Suprapubic skin (tissue), 4 donors: ENCODE measurements at regions not wholly inside any gene's neighbourhood (a gene's known extent, or its start where the extent isn't known, plus 50 kb on each side); places are given as distances from the start of the nearest gene placed in this dataset.
A peak's percentile ranks its signal among the peaks of the same experiment; 100 is the strongest.

Experiments used
- DNase-seq, 2 donors: peaks; one replicate each; pipeline ENCODE4 v3.0.0-alpha.2; 2019; ENCODE audit warnings: low spot score in 2 of 2
- H3K27ac ChIP-seq: fragments of 200-600 bp; sonication (generic); one replicate; pipeline ENCODE4 v1.5.1; 2019
- H3K27me3 ChIP-seq: fragments of 200-600 bp; sonication (generic); one replicate; pipeline ENCODE4 v1.5.1; 2019
- H3K36me3 ChIP-seq: fragments of 200-600 bp; sonication (generic); one replicate; pipeline ENCODE4 v1.5.1; 2019
- H3K4me1 ChIP-seq: fragments of 200-600 bp; sonication (generic); one replicate; pipeline ENCODE4 v1.5.1; 2019
- H3K4me3 ChIP-seq: fragments of 200-600 bp; sonication (generic); one replicate; pipeline ENCODE4 v1.5.1; 2019; ENCODE audit warnings: mild to moderate bottlenecking
- H3K9me3 ChIP-seq: fragments of 200-600 bp; sonication (generic); one replicate; pipeline ENCODE4 v1.5.1; 2019
- CTCF ChIP-seq, 2 donors: fragments of 200-600 bp in 1 of 2; fragments of 450-650 bp in 1 of 2; sonication (generic) in 1 of 2; IDR thresholded peaks; one replicate each; pipeline ENCODE4 v1.5.1; 2016 to 2019; ENCODE audit warnings: antibody characterized with exemption in 2 of 2, mild to moderate bottlenecking in 1 of 2, moderate library complexity in 1 of 2
- EP300 ChIP-seq: sonication (generic); formaldehyde crosslinking; IDR thresholded peaks from one replicate; pipeline ENCODE4 v1.6.1; 2017; ENCODE audit warnings: antibody characterized with exemption
- POLR2A ChIP-seq, 2 donors: fragments of 450-650 bp; IDR thresholded peaks; one replicate each; pipeline ENCODE4 v1.6.1; 2017; ENCODE audit warnings: antibody characterized with exemption in 2 of 2, mild to moderate bottlenecking in 2 of 2, moderate library complexity in 2 of 2
- POLR2AphosphoS5 ChIP-seq, 3 donors: sonication (generic); formaldehyde crosslinking; IDR thresholded peaks; one replicate each; pipeline ENCODE4 v1.6.1; 2017; ENCODE audit warnings: antibody characterized with exemption in 3 of 3
- WGBS: methylation state at CpG from one replicate; pipeline ENCODE4 v1.1.5; 2018; 5-methylcytosine and 5-hydroxymethylcytosine counted together

- no peak overlapping the region for H3K4me3 ChIP-seq
- H3K4me1 ChIP-seq, result peaks cover 11% of the 10 kb centered on the region
- H3K27ac ChIP-seq, result no peak overlapping the region
- no peak for DNase-seq
- TF ChIP-seq CTCF (IDR thresholded peaks at IDR 0.05) (no peak), EP300 (no peak), POLR2A (IDR thresholded peaks at IDR 0.05) (no peak), POLR2AphosphoS5 (IDR thresholded peaks at IDR 0.05) (no peak)
- H3K36me3 ChIP-seq, result no peaks in the 10 kb centered on the region
- H3K9me3 ChIP-seq, result no peaks in the 10 kb centered on the region
- WGBS, result 71% methylated on average over 1 of the region's 1 CpG
- H3K27me3 ChIP-seq, result no peaks in the 10 kb centered on the region
Measured at GRCh38 chr10:118950190-118950680, 79.3 kb upstream of the NANOS1 start.

GRCh38 chr10:118950997-118951637, 78.4 kb upstream of the NANOS1 start:
- no peak for TF ChIP-seq POLR2A (IDR thresholded peaks at IDR 0.05)
- TF ChIP-seq CTCF (IDR thresholded peaks at IDR 0.05), result no peak
- TF ChIP-seq POLR2AphosphoS5 (IDR thresholded peaks at IDR 0.05), result no peak
- no peak for TF ChIP-seq EP300
- no peak for DNase-seq
- no peaks in the 10 kb centered on the region for H3K9me3 ChIP-seq
- WGBS, result 93% methylated on average over 11 of the region's 11 CpGs
- H3K27ac ChIP-seq, result no peak overlapping the region
- H3K27me3 ChIP-seq, result no peaks in the 10 kb centered on the region
- H3K4me3 ChIP-seq, result no peak overlapping the region
- no peaks in the 10 kb centered on the region for H3K36me3 ChIP-seq
- H3K4me1 ChIP-seq, result peaks cover 11% of the 10 kb centered on the region

GRCh38 chr10:118952493-118953295, 76.8 kb upstream of the NANOS1 start:
- H3K4me1 ChIP-seq, result peaks cover 11% of the 10 kb centered on the region
- H3K27me3 ChIP-seq, result no peaks in the 10 kb centered on the region
- DNase-seq, result no peak
- no peak overlapping the region for H3K4me3 ChIP-seq
- TF ChIP-seq POLR2AphosphoS5 (IDR thresholded peaks at IDR 0.05) (no peak), POLR2A (IDR thresholded peaks at IDR 0.05) (no peak), CTCF (IDR thresholded peaks at IDR 0.05) (no peak)
- WGBS, result 96% methylated on average over 5 of the region's 5 CpGs
- H3K9me3 ChIP-seq, result no peaks in the 10 kb centered on the region
- no peaks in the 10 kb centered on the region for H3K36me3 ChIP-seq
- no peak overlapping the region for H3K27ac ChIP-seq

- DNase-seq, result peak in 1 of 2 donors; percentile 53
- H3K9me3 ChIP-seq, result no peaks in the 10 kb centered on the region
- WGBS, result 72% methylated on average over 3 of the region's 3 CpGs
- no peaks in the 10 kb centered on the region for H3K27me3 ChIP-seq
- H3K4me3 ChIP-seq, result no peak overlapping the region
- H3K27ac ChIP-seq, result no peak overlapping the region
- H3K4me1 ChIP-seq, result peaks cover 15% of the 10 kb centered on the region
- TF ChIP-seq POLR2AphosphoS5 (IDR thresholded peaks at IDR 0.05) (no peak), CTCF (IDR thresholded peaks at IDR 0.05) (no peak), POLR2A (IDR thresholded peaks at IDR 0.05) (no peak), EP300 (no peak)
- no peaks in the 10 kb centered on the region for H3K36me3 ChIP-seq
Measured at GRCh38 chr10:118953598-118954393, 75.7 kb upstream of the NANOS1 start.
